ENCODE measurements at regions not wholly inside any gene's neighbourhood (a gene's known extent, or its start where the extent isn't known, plus 50 kb on each side); places are given as distances from the start of the nearest gene placed in this dataset.
A peak's percentile ranks its signal among the peaks of the same experiment; 100 is the strongest.

GRCh38 chr6:20313960-20314530 lies 87.6 kb upstream of the E2F3 start:
- no peak for DNase-seq

GRCh38 chr6:20314866-20315845 lies 86.5 kb upstream of the E2F3 start:
- DNase-seq = no peak

- DNase-seq = no peak
Observed at GRCh38 chr6:20317430-20317829, 84.2 kb upstream of the E2F3 start.

- no peak for DNase-seq
Observed at GRCh38 chr6:20318851-20319387, 82.8 kb upstream of the E2F3 start.

- no peak for DNase-seq
Observed at GRCh38 chr6:20319520-20320357, 81.9 kb upstream of the E2F3 start.

GRCh38 chr6:20325641-20326421 lies 75.8 kb upstream of the E2F3 start:
- DNase-seq = no peak

- DNase-seq = no peak
Observed at GRCh38 chr6:20326422-20326728, 75.3 kb upstream of the E2F3 start.

GRCh38 chr6:20327141-20327540 lies 74.5 kb upstream of the E2F3 start:
- no peak for DNase-seq

GRCh38 chr6:20328266-20328923 lies 73.3 kb upstream of the E2F3 start:
- DNase-seq = no peak

- no peak for DNase-seq
Observed at GRCh38 chr6:20328924-20329300, 72.8 kb upstream of the E2F3 start.

GRCh38 chr6:20331042-20331441 lies 70.6 kb upstream of the E2F3 start:
- DNase-seq = no peak

- DNase-seq = no peak
Observed at GRCh38 chr6:20331625-20332024, 70.1 kb upstream of the E2F3 start.

GRCh38 chr6:20332441-20333006 lies 69.2 kb upstream of the E2F3 start:
- DNase-seq = no peak

- DNase-seq = no peak
Observed at GRCh38 chr6:20333721-20334269, 67.9 kb upstream of the E2F3 start.

- DNase-seq = no peak
Observed at GRCh38 chr6:20334334-20334733, 67.3 kb upstream of the E2F3 start.

- DNase-seq = no peak
Observed at GRCh38 chr6:20334962-20335361, 66.7 kb upstream of the E2F3 start.

- DNase-seq = no peak
Observed at GRCh38 chr6:20335872-20336271, 65.8 kb upstream of the E2F3 start.

GRCh38 chr6:20338156-20338555 lies 63.5 kb upstream of the E2F3 start:
- DNase-seq = no peak

GRCh38 chr6:20340068-20340848 lies 61.4 kb upstream of the E2F3 start:
- peak; percentile 93 for DNase-seq

- DNase-seq = no peak
Observed at GRCh38 chr6:20341096-20341495, 60.6 kb upstream of the E2F3 start.

- DNase-seq = no peak
Observed at GRCh38 chr6:20341564-20341963, 60.1 kb upstream of the E2F3 start.
